ENCODE measurements at regions not wholly inside any gene's neighbourhood (a gene's known extent, or its start where the extent isn't known, plus 50 kb on each side); places are given as distances from the start of the nearest gene placed in this dataset.

DNA sequence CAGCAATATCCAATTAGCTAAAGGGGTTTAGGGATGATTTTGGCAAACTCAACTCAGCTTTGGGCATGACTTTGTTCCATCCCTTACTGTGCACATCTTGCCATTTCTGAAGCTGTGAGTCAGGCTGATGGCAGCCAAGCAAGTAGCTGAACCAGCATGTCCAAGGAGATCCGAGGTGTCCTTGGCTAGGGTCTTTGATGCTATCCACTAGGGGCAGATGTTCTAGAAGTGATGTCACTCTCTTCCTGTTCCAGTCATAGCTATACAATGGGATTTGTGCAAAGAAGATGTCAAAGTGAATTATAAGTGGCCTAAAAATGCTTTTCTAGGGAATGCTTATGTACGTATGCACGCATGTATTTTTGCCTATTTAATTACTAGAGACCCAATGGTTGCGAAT lies 160.8 kb upstream of the PAPPA start:
- Histone ChIP-seq H3K4me1 (replicated peaks in 1 of 2) (no peaks in the 10 kb centered on the region), H3K27ac (no peak overlapping the region), H3K4me3 (no peak overlapping the region)
- ATAC-seq (replicated peaks in 6 of 8): no peak
- in situ Hi-C loops (cut with MboI; ENCODE audit: low pct_unique_long_range_greater_than_20kb in 2 of 9, low sequenced_read_pairs in 9 of 9, unreplicated experiment in 9 of 9): loop anchor here in 1 of 9 experiments (25.0 kb wide), 1 partner anchor 94 kb away; no protein-coding TSS in a partner anchor
- 35 to 100% (median 91%) methylated on average over 1 to 4 of the region's 4 CpGs for WGBS, 10 experiments

DNA sequence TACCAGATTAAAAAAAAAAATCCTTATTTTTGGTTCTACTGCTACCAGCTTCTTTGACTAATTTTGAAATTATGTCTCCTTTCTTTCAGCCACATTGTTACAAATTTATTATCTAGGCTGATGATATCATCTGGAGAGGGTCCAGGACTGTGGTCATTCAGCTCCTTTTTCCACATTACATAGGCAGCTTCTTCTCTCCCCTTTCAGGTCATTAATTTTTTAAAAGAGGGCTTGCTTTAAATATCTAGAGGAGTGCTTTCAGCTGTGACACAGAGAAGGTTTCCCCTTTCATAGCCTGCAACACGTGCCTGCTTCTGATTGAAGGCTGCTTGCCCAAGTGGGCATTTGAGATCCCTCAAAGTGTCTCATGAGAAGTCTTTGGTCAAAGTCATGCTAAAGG lies 155.7 kb upstream of the PAPPA start:
- in situ Hi-C loops (cut with MboI; ENCODE audit: low pct_unique_long_range_greater_than_20kb in 2 of 9, low sequenced_read_pairs in 9 of 9, unreplicated experiment in 9 of 9): loop anchor here in 1 of 9 experiments (25.0 kb wide), 1 partner anchor 89 kb away; no protein-coding TSS in a partner anchor
- peak in 2 of 8 experiments; percentile 14 to 80 for ATAC-seq (replicated peaks in 6 of 8)
- Histone ChIP-seq H3K4me3 (no peak overlapping the region), H3K27ac (no peak overlapping the region), H3K4me1 (replicated peaks in 1 of 2) (no peaks in the 10 kb centered on the region)
- WGBS, 10 experiments: 44 to 83% (median 67%) methylated on average over 1 of the region's 1 CpG; no CpG with 5 or more reads in 5 of the 10 experiments

DNA sequence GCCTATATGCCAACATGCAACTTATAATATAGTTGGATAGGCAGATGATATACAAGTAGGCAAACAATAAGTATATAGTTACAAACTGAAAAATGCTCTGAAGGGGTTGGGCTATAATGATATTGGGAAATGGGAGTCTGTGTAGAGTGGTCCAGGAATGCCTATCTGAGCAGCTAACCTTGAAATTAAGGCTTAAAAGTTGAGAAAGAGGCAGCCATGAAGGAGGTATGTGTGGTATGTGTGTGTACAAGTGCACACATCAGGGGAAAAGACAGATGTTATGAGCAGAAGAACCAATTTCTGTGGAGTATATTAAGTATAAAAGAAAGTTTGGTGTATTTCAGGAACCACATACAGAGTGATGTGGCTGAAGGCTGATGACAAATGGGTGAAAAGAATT lies 154.9 kb upstream of the PAPPA start:
- Histone ChIP-seq H3K27ac (no peak overlapping the region), H3K4me3 (no peak overlapping the region), H3K4me1 (replicated peaks in 1 of 2) (no peaks in the 10 kb centered on the region)
- no peak for ATAC-seq (replicated peaks in 6 of 8)
- in situ Hi-C loops (cut with MboI; ENCODE audit: low pct_unique_long_range_greater_than_20kb in 2 of 9, low sequenced_read_pairs in 9 of 9, unreplicated experiment in 9 of 9): loop anchor here in 1 of 9 experiments (25.0 kb wide), 1 partner anchor 89 kb away; no protein-coding TSS in a partner anchor

DNA sequence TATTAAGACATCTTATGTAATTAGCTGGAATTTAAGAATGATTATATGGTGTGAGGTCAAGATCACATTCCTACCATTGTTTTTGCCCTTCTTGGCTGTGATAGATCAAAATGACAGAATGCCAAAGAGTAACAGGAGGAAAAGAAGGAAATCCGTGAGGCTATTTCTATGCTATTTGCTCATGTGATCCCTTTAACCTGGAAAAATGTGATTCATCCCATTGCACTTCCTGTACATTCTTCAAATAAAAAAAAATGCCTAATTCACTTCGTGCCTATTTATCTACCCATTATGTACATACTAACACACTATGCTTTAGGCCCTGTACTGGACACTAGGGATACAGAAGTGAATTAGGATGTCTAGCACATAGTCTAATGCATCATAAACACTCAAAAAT lies 154.1 kb upstream of the PAPPA start:
- 0 to 100% (median 65%) methylated on average over 1 to 2 of the region's 2 CpGs; no CpG with 5 or more reads in 2 of the 10 experiments for WGBS, 10 experiments
- ATAC-seq (replicated peaks in 6 of 8): peak in 3 of 8 experiments; percentile 24 to 65 (median 52)
- no peak overlapping the region for H3K4me3 ChIP-seq
- no peaks in the 10 kb centered on the region for H3K4me1 ChIP-seq (replicated peaks in 1 of 2)
- H3K27ac ChIP-seq: no peak overlapping the region
- in situ Hi-C loops (cut with MboI; ENCODE audit: low pct_unique_long_range_greater_than_20kb in 2 of 9, low sequenced_read_pairs in 9 of 9, unreplicated experiment in 9 of 9): loop anchor here in 1 of 9 experiments (25.0 kb wide), 1 partner anchor 88 kb away; no protein-coding TSS in a partner anchor

DNA sequence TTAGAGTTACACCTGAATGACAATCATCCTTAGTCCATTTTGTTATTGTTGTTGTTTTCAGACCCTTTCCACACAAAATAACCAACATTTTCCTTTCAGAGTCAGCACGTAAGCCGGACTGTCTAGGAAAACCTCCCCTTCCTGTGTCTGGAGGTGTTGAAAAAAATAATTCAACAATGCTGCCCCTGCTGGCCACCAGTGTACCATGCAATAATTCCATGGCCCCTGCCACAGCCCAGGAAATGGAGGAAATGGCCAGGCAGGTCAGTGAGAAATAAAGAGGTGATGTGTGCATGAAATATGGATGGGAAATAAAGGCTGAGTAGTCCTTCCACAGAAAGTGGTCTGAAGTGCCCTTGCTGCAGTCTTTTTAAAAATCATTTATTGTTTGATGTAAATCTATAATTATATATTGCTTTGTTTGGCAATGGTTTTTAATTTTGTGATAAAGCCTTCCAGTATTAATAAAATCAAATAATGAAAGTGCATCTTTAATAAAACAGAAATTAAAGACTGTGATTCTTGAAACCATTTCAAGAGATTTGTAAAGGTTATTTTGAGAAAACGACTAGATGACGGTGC lies 152.8 kb upstream of the PAPPA start:
- no peak overlapping the region for H3K27ac ChIP-seq
- peak in 1 of 8 experiments; percentile 59 for ATAC-seq (replicated peaks in 6 of 8)
- H3K4me3 ChIP-seq: no peak overlapping the region
- 75 to 100% (median 96%) methylated on average over 1 to 4 of the region's 4 CpGs for WGBS, 10 experiments
- in situ Hi-C loops (cut with MboI; ENCODE audit: low pct_unique_long_range_greater_than_20kb in 2 of 9, low sequenced_read_pairs in 9 of 9, unreplicated experiment in 9 of 9): no loop called here
- no peaks in the 10 kb centered on the region for H3K4me1 ChIP-seq (replicated peaks in 1 of 2)

DNA sequence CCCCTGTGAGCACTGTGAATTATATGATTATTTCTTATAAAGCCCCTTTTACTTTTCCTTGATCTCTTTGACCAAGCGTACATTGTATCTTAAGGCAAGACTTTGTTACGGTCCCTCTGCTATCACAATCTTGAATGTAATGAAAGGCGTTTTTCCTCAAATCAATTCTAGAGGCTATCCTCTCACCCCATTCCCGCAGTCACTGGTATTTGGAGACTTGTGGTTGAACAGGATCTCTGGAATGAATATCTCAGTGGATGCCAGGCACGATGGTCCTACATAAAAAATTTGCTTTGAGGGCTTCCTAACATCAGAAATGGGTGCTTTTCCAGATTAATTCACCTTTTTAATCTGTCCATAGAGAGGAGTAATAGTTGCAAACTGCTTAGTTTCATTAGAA lies 151.4 kb upstream of the PAPPA start:
- no peak for ATAC-seq (replicated peaks in 6 of 8)
- in situ Hi-C loops (cut with MboI; ENCODE audit: low pct_unique_long_range_greater_than_20kb in 2 of 9, low sequenced_read_pairs in 9 of 9, unreplicated experiment in 9 of 9): no loop called here
- Histone ChIP-seq H3K4me3 (no peak overlapping the region), H3K4me1 (replicated peaks in 1 of 2) (no peaks in the 10 kb centered on the region), H3K27ac (no peak overlapping the region)
- 81 to 100% (median 92%) methylated on average over 1 to 4 of the region's 5 CpGs; no CpG with 5 or more reads in 1 of the 10 experiments for WGBS, 10 experiments

DNA sequence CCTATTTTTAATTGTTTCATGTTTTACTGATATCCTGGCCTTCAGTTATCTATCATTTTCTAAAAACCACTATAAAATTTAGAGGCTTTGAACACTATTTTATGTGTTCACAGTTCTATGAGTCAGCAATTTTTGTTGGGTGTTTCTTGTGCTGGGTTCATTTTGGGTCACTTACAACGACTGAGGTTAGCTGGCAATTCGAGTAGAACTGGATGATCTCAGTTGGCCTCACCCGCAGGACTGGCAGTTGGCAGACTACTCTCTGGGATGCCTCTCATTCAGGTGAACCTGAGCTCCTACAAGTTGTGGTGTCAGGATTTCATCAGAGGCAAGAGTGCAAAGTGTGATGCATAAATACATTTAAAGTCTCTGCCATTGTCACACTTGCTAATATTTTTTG lies 151.0 kb upstream of the PAPPA start:
- WGBS, 10 experiments: 12 to 100% (median 59%) methylated on average over 1 to 3 of the region's 3 CpGs; no CpG with 5 or more reads in 2 of the 10 experiments
- ATAC-seq (replicated peaks in 6 of 8): no peak
- H3K4me1 ChIP-seq (replicated peaks in 1 of 2): no peaks in the 10 kb centered on the region
- in situ Hi-C loops (cut with MboI; ENCODE audit: low pct_unique_long_range_greater_than_20kb in 2 of 9, low sequenced_read_pairs in 9 of 9, unreplicated experiment in 9 of 9): no loop called here
- H3K27ac ChIP-seq: no peak overlapping the region
- H3K4me3 ChIP-seq: no peak overlapping the region

DNA sequence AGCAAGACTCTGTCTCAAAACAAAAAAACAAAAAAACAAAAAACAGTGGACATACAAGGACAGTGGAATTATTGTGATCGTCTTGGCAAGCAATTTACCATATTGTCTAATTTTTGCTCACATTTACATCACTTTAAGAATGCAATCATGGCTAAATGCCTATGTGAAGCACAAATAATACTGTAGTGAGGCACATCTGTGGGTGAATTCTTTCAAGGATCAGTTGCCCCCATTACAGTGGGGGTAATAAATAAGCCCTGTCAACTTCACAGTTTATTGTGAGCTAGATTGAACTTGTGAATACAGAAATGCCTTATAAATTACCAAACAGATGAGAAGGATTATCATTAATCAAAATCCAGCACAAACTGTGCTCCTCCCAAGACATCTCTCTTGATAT lies 150.2 kb upstream of the PAPPA start:
- WGBS, 10 experiments: 33 to 100% (median 88%) methylated on average over 1 of the region's 1 CpG; no CpG with 5 or more reads in 5 of the 10 experiments
- Histone ChIP-seq H3K4me1 (replicated peaks in 1 of 2) (no peaks in the 10 kb centered on the region), H3K4me3 (no peak overlapping the region), H3K27ac (no peak overlapping the region)
- in situ Hi-C loops (cut with MboI; ENCODE audit: low pct_unique_long_range_greater_than_20kb in 2 of 9, low sequenced_read_pairs in 9 of 9, unreplicated experiment in 9 of 9): no loop called here
- no peak for ATAC-seq (replicated peaks in 6 of 8)

DNA sequence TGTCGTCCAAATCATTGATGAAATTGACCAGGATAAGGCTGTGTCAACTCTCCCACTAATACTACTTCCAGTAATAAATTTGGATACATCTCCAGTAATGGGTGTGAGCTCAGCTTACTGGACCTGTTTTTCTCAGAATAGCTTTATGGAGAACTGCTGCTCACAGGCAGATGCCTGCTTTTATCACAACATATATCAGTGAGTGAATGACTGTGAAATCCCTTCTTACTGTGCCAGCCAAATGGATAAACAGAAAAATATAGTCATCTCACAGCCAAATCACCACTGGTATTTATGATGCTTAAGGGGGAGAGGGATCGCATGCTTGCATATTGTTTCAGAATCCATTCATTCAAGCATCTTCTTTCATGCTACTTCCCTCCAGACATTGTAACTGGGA lies 148.4 kb upstream of the PAPPA start:
- WGBS, 10 experiments: 33 to 100% (median 80%) methylated on average over 1 to 2 of the region's 2 CpGs; no CpG with 5 or more reads in 1 of the 10 experiments
- H3K27ac ChIP-seq: no peak overlapping the region
- H3K4me3 ChIP-seq: no peak overlapping the region
- ATAC-seq (replicated peaks in 6 of 8): peak in 6 of 8 experiments; percentile 22 to 80 (median 58)
- in situ Hi-C loops (cut with MboI; ENCODE audit: low pct_unique_long_range_greater_than_20kb in 2 of 9, low sequenced_read_pairs in 9 of 9, unreplicated experiment in 9 of 9): no loop called here
- H3K4me1 ChIP-seq (replicated peaks in 1 of 2): no peaks in the 10 kb centered on the region

DNA sequence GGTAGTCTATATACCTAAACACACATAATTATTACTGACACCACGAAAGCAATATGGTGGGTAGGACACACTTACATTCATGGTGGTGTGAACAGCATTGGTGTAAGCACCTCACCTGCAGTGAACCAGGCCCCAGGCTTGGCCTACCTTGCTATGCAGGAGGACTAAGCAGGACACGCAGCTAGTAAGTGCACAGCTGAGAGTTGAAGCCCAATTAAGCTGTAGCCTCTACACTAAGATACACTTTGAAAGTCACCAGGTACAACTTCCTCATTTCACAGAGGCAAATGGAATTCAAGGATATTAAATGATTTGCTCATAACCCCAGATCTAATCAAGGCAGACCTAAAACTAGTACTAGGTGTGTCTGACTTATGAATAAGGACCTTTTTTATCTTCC lies 145.8 kb upstream of the PAPPA start:
- H3K4me1 ChIP-seq (replicated peaks in 1 of 2): no peaks in the 10 kb centered on the region
- H3K27ac ChIP-seq: no peak overlapping the region
- WGBS, 10 experiments: 78 to 100% (median 100%) methylated on average over 1 of the region's 2 CpGs; no CpG with 5 or more reads in 5 of the 10 experiments
- in situ Hi-C loops (cut with MboI; ENCODE audit: low pct_unique_long_range_greater_than_20kb in 2 of 9, low sequenced_read_pairs in 9 of 9, unreplicated experiment in 9 of 9): no loop called here
- no peak overlapping the region for H3K4me3 ChIP-seq
- ATAC-seq (replicated peaks in 6 of 8): no peak

DNA sequence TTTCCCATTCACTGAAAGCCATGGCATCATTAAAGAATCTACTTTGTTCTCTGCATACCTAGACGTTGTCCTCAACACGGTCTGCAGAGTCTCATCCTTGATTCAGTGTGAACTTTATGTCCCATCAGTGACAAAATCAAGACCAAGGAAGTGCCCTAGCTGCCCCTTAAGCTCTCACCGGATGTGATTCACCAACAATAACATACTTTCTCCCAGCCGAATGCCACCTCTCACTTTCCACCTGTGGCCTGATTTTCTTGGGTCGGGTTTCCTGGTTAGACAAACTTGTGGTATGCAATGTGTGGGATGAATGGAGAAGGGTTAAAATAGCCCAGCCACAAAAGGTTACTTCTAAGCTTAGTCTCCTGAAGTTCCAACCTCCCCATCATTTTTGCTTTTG lies 145.3 kb upstream of the PAPPA start:
- H3K27ac ChIP-seq: no peak overlapping the region
- in situ Hi-C loops (cut with MboI; ENCODE audit: low pct_unique_long_range_greater_than_20kb in 2 of 9, low sequenced_read_pairs in 9 of 9, unreplicated experiment in 9 of 9): no loop called here

DNA sequence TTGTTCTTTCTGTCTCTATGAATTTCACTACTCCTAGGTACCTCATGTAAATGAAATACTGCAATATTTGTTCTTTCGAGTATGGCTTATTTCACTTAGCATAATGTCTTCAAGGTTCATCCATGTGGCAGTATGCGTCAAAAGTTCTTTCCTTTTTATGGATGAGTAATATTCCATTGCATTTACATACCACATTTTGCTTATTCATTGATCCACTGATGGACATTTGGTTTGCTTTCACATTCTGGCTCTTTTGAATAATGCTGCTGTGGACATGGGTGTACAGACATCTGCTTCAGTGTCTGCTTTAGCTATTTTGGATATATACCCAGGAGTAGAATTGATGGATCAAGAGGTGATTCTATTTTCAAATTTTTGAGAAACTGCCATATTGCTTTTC lies 144.2 kb upstream of the PAPPA start:
- in situ Hi-C loops (cut with MboI; ENCODE audit: low pct_unique_long_range_greater_than_20kb in 2 of 9, low sequenced_read_pairs in 9 of 9, unreplicated experiment in 9 of 9): no loop called here
- Histone ChIP-seq H3K4me1 (replicated peaks in 1 of 2) (no peaks in the 10 kb centered on the region), H3K27ac (no peak overlapping the region), H3K4me3 (no peak overlapping the region)
- ATAC-seq (replicated peaks in 6 of 8): peak in 2 of 8 experiments; percentile 58 to 63
- WGBS, 10 experiments: 0 to 100% (median 38%) methylated on average over 1 to 2 of the region's 2 CpGs

More for the DNA sequence above, 145.3 kb upstream of the PAPPA start:
- ATAC-seq (replicated peaks in 6 of 8): no peak
- Histone ChIP-seq H3K4me1 (replicated peaks in 1 of 2) (no peaks in the 10 kb centered on the region), H3K4me3 (no peak overlapping the region)
- WGBS, 10 experiments: 50 to 100% (median 79%) methylated on average over 1 to 5 of the region's 5 CpGs; no CpG with 5 or more reads in 3 of the 10 experiments

DNA sequence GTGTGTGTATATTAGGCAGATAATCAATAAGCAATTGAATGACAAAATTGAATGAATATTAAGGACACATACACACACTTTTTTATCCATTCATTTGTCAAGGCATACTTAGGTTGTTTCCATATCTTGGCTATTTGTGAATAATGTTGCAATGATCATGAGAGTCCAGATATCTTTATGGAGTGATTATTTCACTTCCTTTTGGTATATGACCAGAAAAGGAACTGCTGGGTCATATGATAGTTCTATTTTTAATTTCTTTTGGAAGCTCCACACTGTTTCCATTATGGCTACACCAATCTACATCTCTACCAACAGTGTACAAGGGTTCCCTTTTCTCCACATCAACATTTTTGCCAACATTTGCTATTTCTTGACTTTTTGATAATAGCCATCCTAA lies 137.7 kb upstream of the PAPPA start:
- Histone ChIP-seq H3K4me3 (no peak overlapping the region), H3K27ac (no peak overlapping the region), H3K4me1 (replicated peaks in 1 of 2) (no peaks in the 10 kb centered on the region)
- ATAC-seq (replicated peaks in 6 of 8): no peak
- in situ Hi-C loops (cut with MboI; ENCODE audit: low pct_unique_long_range_greater_than_20kb in 2 of 9, low sequenced_read_pairs in 9 of 9, unreplicated experiment in 9 of 9): no loop called here

DNA sequence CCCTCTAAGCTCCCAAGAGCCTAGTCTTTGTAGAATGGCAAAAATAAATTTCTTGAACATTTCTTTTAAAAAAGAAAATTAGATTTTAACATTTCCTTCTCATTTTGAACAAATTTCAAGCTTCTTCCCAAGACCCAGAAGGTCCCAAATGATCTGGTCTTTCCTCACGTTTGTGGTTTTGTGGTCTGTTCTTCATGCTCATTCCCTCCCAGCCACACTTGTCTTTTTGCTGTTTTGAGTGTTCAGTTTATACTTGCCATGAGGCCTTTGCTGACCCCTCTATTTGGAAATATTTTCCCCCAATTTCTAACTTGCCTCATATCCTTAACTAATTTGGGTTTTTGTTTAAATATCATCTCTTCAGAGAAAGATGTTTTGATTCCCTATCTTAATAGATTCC lies 133.4 kb upstream of the PAPPA start:
- in situ Hi-C loops (cut with MboI; ENCODE audit: low pct_unique_long_range_greater_than_20kb in 2 of 9, low sequenced_read_pairs in 9 of 9, unreplicated experiment in 9 of 9): no loop called here
- no peaks in the 10 kb centered on the region for H3K4me1 ChIP-seq (replicated peaks in 1 of 2)
- no peak overlapping the region for H3K4me3 ChIP-seq
- no peak for ATAC-seq (replicated peaks in 6 of 8)
- 0 to 100% (median 54%) methylated on average over 1 of the region's 1 CpG for WGBS, 10 experiments
- H3K27ac ChIP-seq: no peak overlapping the region

Data from motor neuron (in vitro differentiated cells).